ENCODE measurements at regions not wholly inside any gene's neighbourhood (a gene's known extent, or its start where the extent isn't known, plus 50 kb on each side); places are given as distances from the start of the nearest gene placed in this dataset.

DNA sequence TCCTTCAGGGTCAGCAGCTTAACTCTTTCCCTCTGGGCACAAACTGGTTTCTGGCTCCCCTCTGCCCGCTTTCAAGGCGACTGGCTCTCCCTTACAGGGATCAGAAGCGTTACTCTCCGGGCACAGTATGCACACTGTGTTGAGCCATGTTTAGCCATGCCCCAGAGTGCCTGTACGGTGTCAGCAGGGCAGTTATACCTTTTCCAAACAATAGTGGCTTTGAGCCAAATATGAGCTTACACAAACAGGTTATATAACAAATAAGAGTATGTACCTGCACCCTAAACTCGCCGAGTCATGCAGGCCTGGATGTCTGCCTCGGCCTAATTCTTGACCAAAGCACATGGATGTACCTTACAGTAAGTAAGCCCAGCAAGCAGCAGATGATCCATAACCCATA, 175.6 kb upstream of the ANKRD28 start:
- DNase-seq = no peak
- H3K4me3 Mint-ChIP-seq = no peak overlapping the region
- intact Hi-C loops (cut with micrococcal nuclease) = no loop called here
- H3K36me3 Mint-ChIP-seq (ENCODE audit: low read depth) = no peaks in the 10 kb centered on the region
- H3K27ac Mint-ChIP-seq = no peak overlapping the region
- CTCF ChIA-PET = interaction anchor here (1.1 kb wide), 1 partner anchor 76 kb away, joined by 4 read pairs; no protein-coding TSS in a partner anchor
- POLR2A ChIA-PET = no interaction called here
- peaks cover 3% of the 10 kb centered on the region for H3K27me3 Mint-ChIP-seq
- H3K9me3 Mint-ChIP-seq = no peaks in the 10 kb centered on the region
- no peak for ATAC-seq
- H3K4me1 Mint-ChIP-seq (ENCODE audit: low read depth) = no peaks in the 10 kb centered on the region
- no peak for TF ChIP-seq CTCF (IDR thresholded peaks at IDR 0.05)

DNA sequence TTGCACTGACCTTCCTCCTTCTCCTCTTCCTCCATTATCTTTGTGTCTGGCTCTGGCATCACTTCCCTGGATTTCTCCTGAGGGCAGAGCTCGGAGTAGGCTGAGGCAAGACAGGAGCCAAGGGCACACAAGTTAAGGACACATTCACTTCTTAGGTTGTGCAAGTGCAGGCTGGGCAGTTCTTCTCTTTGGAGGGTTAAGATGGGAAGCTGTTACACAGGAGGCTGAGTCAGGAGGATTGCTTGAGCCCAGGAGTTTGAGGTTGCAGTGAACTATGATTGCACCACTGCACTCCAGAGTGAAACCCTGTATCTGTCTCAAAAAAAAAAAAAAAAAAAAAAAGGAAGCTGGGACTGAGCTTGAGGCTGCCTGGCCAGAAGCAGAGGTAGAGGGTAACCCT, 176.2 kb upstream of the ANKRD28 start:
- no peak for TF ChIP-seq CTCF (IDR thresholded peaks at IDR 0.05)
- no peak overlapping the region for H3K4me3 Mint-ChIP-seq
- H3K36me3 Mint-ChIP-seq (ENCODE audit: low read depth) = no peaks in the 10 kb centered on the region
- no peaks in the 10 kb centered on the region for H3K4me1 Mint-ChIP-seq (ENCODE audit: low read depth)
- DNase-seq = no peak
- ATAC-seq = no peak
- H3K27ac Mint-ChIP-seq = no peak overlapping the region
- H3K27me3 Mint-ChIP-seq = peaks cover 3% of the 10 kb centered on the region
- ChIA-PET POLR2A (no interaction called here), CTCF (interaction anchor here (0.9 to 1.2 kb wide), 5 partner anchors 13 to 75 kb away, joined by 3 to 4 read pairs (median 3); no protein-coding TSS in a partner anchor)
- intact Hi-C loops (cut with micrococcal nuclease) = no loop called here
- H3K9me3 Mint-ChIP-seq = no peaks in the 10 kb centered on the region

DNA sequence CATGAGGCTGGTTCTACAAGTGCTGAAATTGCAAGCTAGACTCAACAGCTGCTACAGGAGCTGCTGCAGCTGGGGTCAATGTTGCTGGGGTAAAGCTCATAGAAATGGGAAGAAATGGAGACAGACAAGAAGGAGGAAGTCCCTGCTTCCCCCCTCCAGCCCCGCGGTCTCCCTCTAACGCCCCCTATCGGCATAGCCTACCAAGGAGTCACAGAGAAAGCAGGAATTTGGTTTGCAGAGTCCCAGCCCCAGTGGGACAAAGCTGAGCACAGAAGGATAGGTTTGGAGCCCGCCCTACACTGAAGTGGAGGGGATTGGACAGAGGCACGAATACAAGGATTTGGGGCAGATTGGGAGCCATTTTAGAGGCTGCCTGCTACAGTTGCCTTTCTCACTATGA, 176.9 kb upstream of the ANKRD28 start:
- CTCF ChIA-PET = interaction anchor here (0.9 to 1.2 kb wide), 4 partner anchors 13 to 51 kb away, joined by 3 to 4 read pairs (median 3); no protein-coding TSS in a partner anchor
- intact Hi-C loops (cut with micrococcal nuclease) = no loop called here
- H3K27me3 Mint-ChIP-seq = peaks cover 3% of the 10 kb centered on the region
- peak; percentile 16 for TF ChIP-seq CTCF (IDR thresholded peaks at IDR 0.05)
- H3K9me3 Mint-ChIP-seq = no peaks in the 10 kb centered on the region
- H3K4me1 Mint-ChIP-seq (ENCODE audit: low read depth) = no peaks in the 10 kb centered on the region
- no peaks in the 10 kb centered on the region for H3K36me3 Mint-ChIP-seq (ENCODE audit: low read depth)
- no peak for DNase-seq
- H3K27ac Mint-ChIP-seq = no peak overlapping the region
- no peak overlapping the region for H3K4me3 Mint-ChIP-seq
- POLR2A ChIA-PET = interaction anchor here (0.6 kb wide), 1 partner anchor 32 kb away, joined by 3 read pairs; no protein-coding TSS in a partner anchor
- no peak for ATAC-seq

DNA sequence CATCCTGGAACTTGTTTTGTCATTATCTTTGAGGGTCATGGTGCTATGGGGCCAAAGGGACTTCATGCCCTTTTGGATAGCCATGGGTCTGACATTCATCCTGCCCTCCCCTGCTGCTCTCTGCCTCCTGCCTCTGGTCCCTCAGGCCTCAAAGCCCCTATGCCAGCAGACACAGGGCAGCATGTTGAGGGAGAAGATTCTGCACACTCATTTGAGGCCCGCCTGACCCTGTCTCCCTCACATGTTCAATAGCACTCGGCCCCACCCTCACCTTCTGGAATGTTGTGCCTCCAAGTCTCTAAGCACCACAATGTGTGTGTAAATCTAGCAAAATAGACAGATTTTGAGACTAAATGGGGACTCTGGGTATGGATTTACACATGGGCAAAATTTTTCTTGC, 178.7 kb upstream of the ANKRD28 start:
- peaks cover 3% of the 10 kb centered on the region for H3K27me3 Mint-ChIP-seq
- ATAC-seq (no peak), DNase-seq (no peak)
- H3K27ac Mint-ChIP-seq = no peak overlapping the region
- intact Hi-C loops (cut with micrococcal nuclease) = no loop called here
- no peaks in the 10 kb centered on the region for H3K4me1 Mint-ChIP-seq (ENCODE audit: low read depth)
- H3K36me3 Mint-ChIP-seq (ENCODE audit: low read depth) = no peaks in the 10 kb centered on the region
- no peak for TF ChIP-seq CTCF (IDR thresholded peaks at IDR 0.05)
- ChIA-PET POLR2A (no interaction called here), CTCF (interaction anchor here (2.0 kb wide), 1 partner anchor 72 kb away, joined by 4 read pairs; no protein-coding TSS in a partner anchor)
- H3K4me3 Mint-ChIP-seq = no peak overlapping the region
- H3K9me3 Mint-ChIP-seq = no peaks in the 10 kb centered on the region

DNA sequence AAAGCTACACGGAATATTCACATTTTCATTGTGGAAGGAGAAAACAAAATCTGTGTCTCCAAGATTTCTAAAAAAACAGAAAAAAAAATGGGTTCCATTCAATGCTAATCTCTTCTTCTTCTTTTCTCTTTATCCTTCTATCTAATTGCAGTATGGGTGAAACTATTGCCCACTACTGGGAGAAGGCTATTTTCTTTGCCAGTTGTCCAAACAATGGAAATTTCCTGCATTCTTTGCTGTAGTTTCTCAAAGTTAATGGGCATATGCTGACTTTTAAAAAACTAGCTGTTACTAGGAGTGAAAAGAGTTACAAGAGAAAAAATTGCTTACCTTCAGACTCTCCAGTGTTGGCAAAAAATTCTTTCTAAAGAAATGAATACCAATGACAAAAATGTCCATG, 179.3 kb upstream of the ANKRD28 start:
- ChIA-PET POLR2A (interaction anchor here (0.7 kb wide), 1 partner anchor 243 kb away, joined by 3 read pairs; no protein-coding TSS in a partner anchor), CTCF (interaction anchor here (2.0 kb wide), 1 partner anchor 72 kb away, joined by 4 read pairs; no protein-coding TSS in a partner anchor)
- no peak overlapping the region for H3K4me3 Mint-ChIP-seq
- intact Hi-C loops (cut with micrococcal nuclease) = no loop called here
- H3K4me1 Mint-ChIP-seq (ENCODE audit: low read depth) = no peaks in the 10 kb centered on the region
- no peaks in the 10 kb centered on the region for H3K36me3 Mint-ChIP-seq (ENCODE audit: low read depth)
- no peak for TF ChIP-seq CTCF (IDR thresholded peaks at IDR 0.05)
- H3K27me3 Mint-ChIP-seq = peaks cover 3% of the 10 kb centered on the region
- H3K27ac Mint-ChIP-seq = no peak overlapping the region
- no peak for ATAC-seq
- no peak for DNase-seq
- H3K9me3 Mint-ChIP-seq = no peaks in the 10 kb centered on the region
